ENCODE measurements at regions not wholly inside any gene's neighbourhood (a gene's known extent, or its start where the extent isn't known, plus 50 kb on each side); places are given as distances from the start of the nearest gene placed in this dataset.

DNA sequence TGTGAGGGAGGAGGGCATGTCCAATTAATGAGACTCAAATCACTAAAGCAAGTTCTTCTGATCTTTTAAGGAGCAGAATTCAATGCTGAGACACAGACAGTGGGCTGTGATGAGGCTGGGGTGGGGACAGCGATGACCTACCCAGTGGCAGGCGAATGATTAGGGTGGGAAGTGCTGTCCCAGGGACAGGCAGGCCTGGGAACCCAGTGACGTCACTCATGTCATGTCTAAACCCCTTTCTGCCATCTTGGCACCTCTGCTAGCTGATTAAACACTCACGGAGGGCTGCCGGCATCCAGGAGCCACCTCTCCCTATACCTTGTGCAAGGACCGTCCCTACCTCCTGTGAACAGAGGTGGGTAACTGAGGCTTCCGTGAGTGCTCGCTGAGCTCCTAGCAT lies 1235.2 kb downstream of the TBC1D22A start:
- 89% methylated on average over 8 of the region's 8 CpGs for WGBS (ENCODE audit: insufficient coverage)
- H3K9me3 ChIP-seq (ENCODE audit: control extremely low read depth in 1 of 3, control insufficient read depth in 2 of 3, insufficient read depth in 1 of 3, low read length in 2 of 3): peaks cover 0 to 17% (median 0%) of the 10 kb centered on the region in 3 donors
- H3K79me2 ChIP-seq (ENCODE audit: control insufficient read depth, insufficient read depth, low read length): no peaks in the 10 kb centered on the region
- no peaks in the 10 kb centered on the region for H3K27me3 ChIP-seq (replicated peaks in 1 of 4; ENCODE audit: control extremely low read depth in 1 of 4, control insufficient read depth in 3 of 4, insufficient read depth in 4 of 4, low read length in 3 of 4)
- no peak overlapping the region for H2AFZ ChIP-seq (ENCODE audit: insufficient read depth, low read depth, low read length, poor library complexity, severe bottlenecking)
- ChIA-PET POLR2A (no interaction called here), CTCF (no interaction called here)
- peaks cover 17 to 18% of the 10 kb centered on the region in 2 donors for H3K4me1 ChIP-seq (ENCODE audit: control insufficient read depth in 2 of 2, insufficient read depth in 2 of 2, low read length in 2 of 2)
- H3K4me3 ChIP-seq (ENCODE audit: control extremely low read depth in 1 of 5, extremely low read depth in 1 of 5, insufficient read depth in 1 of 5, low read depth in 2 of 5, low read length in 4 of 5): no peak overlapping the region
- Mint-ChIP-seq H3K9me3 (ENCODE audit: insufficient read depth) (no peaks in the 10 kb centered on the region), H3K27ac (no peak overlapping the region), H3K27me3 (peaks cover 8% of the 10 kb centered on the region), H3K4me1 (peaks cover 16% of the 10 kb centered on the region), H3K4me3 (no peak overlapping the region)
- intact Hi-C loops (cut with micrococcal nuclease): no loop called here
- H3K9ac ChIP-seq (ENCODE audit: low read length): no peak overlapping the region
- ATAC-seq (ENCODE audit: low read depth): no peak
- no peak for TF ChIP-seq EZH2 (IDR thresholded peaks at IDR 0.05; ENCODE audit: borderline replicate concordance, insufficient read depth, low read depth, low read length, poor library complexity, severe bottlenecking)
- TF ChIP-seq, protein P1, sequence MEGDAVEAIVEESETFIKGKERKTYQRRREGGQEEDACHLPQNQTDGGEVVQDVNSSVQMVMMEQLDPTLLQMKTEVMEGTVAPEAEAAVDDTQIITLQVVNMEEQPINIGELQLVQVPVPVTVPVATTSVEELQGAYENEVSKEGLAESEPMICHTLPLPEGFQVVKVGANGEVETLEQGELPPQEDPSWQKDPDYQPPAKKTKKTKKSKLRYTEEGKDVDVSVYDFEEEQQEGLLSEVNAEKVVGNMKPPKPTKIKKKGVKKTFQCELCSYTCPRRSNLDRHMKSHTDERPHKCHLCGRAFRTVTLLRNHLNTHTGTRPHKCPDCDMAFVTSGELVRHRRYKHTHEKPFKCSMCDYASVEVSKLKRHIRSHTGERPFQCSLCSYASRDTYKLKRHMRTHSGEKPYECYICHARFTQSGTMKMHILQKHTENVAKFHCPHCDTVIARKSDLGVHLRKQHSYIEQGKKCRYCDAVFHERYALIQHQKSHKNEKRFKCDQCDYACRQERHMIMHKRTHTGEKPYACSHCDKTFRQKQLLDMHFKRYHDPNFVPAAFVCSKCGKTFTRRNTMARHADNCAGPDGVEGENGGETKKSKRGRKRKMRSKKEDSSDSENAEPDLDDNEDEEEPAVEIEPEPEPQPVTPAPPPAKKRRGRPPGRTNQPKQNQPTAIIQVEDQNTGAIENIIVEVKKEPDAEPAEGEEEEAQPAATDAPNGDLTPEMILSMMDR (IDR thresholded peaks at IDR 0.05): no peak
- no peak overlapping the region for H3K27ac ChIP-seq (ENCODE audit: low read length in 2 of 2)
- no peak overlapping the region for H3K4me2 ChIP-seq (replicated peaks; ENCODE audit: low read depth, low read length, poor library complexity, severe bottlenecking)
- H3K36me3 ChIP-seq (replicated peaks in 1 of 2; ENCODE audit: control extremely low read depth in 1 of 2, control insufficient read depth in 1 of 2, extremely low read depth in 1 of 2, insufficient read depth in 2 of 2, low read length in 1 of 2): no peaks in the 10 kb centered on the region
- no peak for DNase-seq
- H4K20me1 ChIP-seq (ENCODE audit: control insufficient read depth, insufficient read depth, low read length, poor library complexity, severe bottlenecking): no peaks in the 10 kb centered on the region

DNA sequence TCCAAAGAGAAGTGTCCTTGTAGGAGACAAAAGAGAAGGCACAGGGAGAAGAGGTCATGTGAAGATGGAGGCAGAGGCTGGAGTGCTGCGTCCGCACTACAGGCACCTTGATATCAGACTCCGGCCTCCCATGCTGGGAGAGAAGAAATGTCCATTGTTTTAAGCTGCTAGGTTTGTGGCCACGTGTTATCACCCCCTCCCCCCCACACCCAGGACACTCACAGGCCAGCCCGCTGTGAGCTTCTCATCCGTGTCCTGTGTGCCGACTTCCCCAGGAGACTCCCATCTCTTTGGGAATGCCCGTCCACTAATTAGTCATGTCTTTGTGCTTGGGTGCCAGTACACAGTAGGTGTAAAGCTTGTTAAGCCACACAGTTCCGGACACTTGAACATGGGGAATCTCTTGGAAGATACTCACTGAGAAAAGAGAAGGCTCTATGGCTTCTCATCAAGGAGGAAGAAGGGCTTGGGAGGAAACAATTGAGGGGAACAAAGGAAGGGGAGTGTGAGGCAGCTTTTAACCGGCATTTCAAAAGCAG lies 1234.7 kb downstream of the TBC1D22A start:
- peaks cover 16% of the 10 kb centered on the region for H3K4me1 Mint-ChIP-seq
- no peak for ATAC-seq (ENCODE audit: low read depth)
- peak overlapping the region; percentile 12 for H3K4me2 ChIP-seq (replicated peaks; ENCODE audit: low read depth, low read length, poor library complexity, severe bottlenecking)

More for the DNA sequence above, 1234.7 kb downstream of the TBC1D22A start:
- Histone ChIP-seq H3K9me3 (ENCODE audit: control extremely low read depth in 1 of 3, control insufficient read depth in 2 of 3, insufficient read depth in 1 of 3, low read length in 2 of 3) (peaks cover 0 to 17% (median 0%) of the 10 kb centered on the region in 3 donors), H3K4me1 (ENCODE audit: control insufficient read depth in 2 of 2, insufficient read depth in 2 of 2, low read length in 2 of 2) (peaks cover 17 to 18% of the 10 kb centered on the region in 2 donors), H3K79me2 (ENCODE audit: control insufficient read depth, insufficient read depth, low read length) (no peaks in the 10 kb centered on the region), H4K20me1 (ENCODE audit: control insufficient read depth, insufficient read depth, low read length, poor library complexity, severe bottlenecking) (no peaks in the 10 kb centered on the region), H3K9ac (ENCODE audit: low read length) (no peak overlapping the region), H3K27me3 (replicated peaks in 1 of 4; ENCODE audit: control extremely low read depth in 1 of 4, control insufficient read depth in 3 of 4, insufficient read depth in 4 of 4, low read length in 3 of 4) (no peaks in the 10 kb centered on the region), H3K4me3 (ENCODE audit: control extremely low read depth in 1 of 5, extremely low read depth in 1 of 5, insufficient read depth in 1 of 5, low read depth in 2 of 5, low read length in 4 of 5) (no peak overlapping the region), H3K36me3 (replicated peaks in 1 of 2; ENCODE audit: control extremely low read depth in 1 of 2, control insufficient read depth in 1 of 2, extremely low read depth in 1 of 2, insufficient read depth in 2 of 2, low read length in 1 of 2) (no peaks in the 10 kb centered on the region), H3K27ac (ENCODE audit: low read length in 2 of 2) (no peak overlapping the region), H2AFZ (ENCODE audit: insufficient read depth, low read depth, low read length, poor library complexity, severe bottlenecking) (no peak overlapping the region)
- WGBS (ENCODE audit: insufficient coverage): 69% methylated on average over 3 of the region's 10 CpGs
- Mint-ChIP-seq H3K27me3 (peaks cover 10% of the 10 kb centered on the region), H3K9me3 (ENCODE audit: insufficient read depth) (no peaks in the 10 kb centered on the region), H3K27ac (no peak overlapping the region), H3K4me3 (no peak overlapping the region)
- ChIA-PET CTCF (no interaction called here), POLR2A (no interaction called here)
- intact Hi-C loops (cut with micrococcal nuclease): no loop called here
- no peak for DNase-seq
- TF ChIP-seq, protein P1 (IDR thresholded peaks at IDR 0.05): no peak
- TF ChIP-seq EZH2 (IDR thresholded peaks at IDR 0.05; ENCODE audit: borderline replicate concordance, insufficient read depth, low read depth, low read length, poor library complexity, severe bottlenecking): no peak
